Breast epithelium (tissue), 4 donors: ENCODE measurements at regions not wholly inside any gene's neighbourhood (a gene's known extent, or its start where the extent isn't known, plus 50 kb on each side); places are given as distances from the start of the nearest gene placed in this dataset.

Experiments used
- DNase-seq, 2 donors: peaks; one replicate each; pipeline ENCODE4 v3.0.0-alpha.2; 2019; ENCODE audit warnings: low spot score in 2 of 2
- H3K27ac ChIP-seq, 2 donors: fragments of 200-600 bp; sonication (generic) in 1 of 2; one replicate each; pipeline ENCODE4 v1.5.1; 2016 to 2019; ENCODE audit warnings: mild to moderate bottlenecking in 1 of 2
- H3K27me3 ChIP-seq, 2 donors: fragments of 200-600 bp; sonication (generic) in 1 of 2; one replicate each; pipeline versions ENCODE4 v1.5.1 to v1.6.0; 2017 to 2019; ENCODE audit warnings: control low read depth in 1 of 2, mild to moderate bottlenecking in 1 of 2
- H3K36me3 ChIP-seq: fragments of 200-600 bp; one replicate; pipeline ENCODE4 v1.5.1; 2019
- H3K4me1 ChIP-seq, 2 donors: fragments of 200-600 bp; sonication (generic); one replicate each; pipeline ENCODE4 v1.5.1; 2016 to 2019; ENCODE audit warnings: control low read depth in 1 of 2
- H3K4me3 ChIP-seq, 3 donors: fragments of 200-600 bp; sonication (generic); 1 replicate in 2 of 3; 2 replicates in 1 of 3; pipeline ENCODE4 v1.5.1; 2016 to 2019; ENCODE audit warnings: mild to moderate bottlenecking in 3 of 3, moderate library complexity in 2 of 3
- H3K9me3 ChIP-seq, 2 donors: fragments of 200-600 bp; sonication (generic) in 1 of 2; one replicate each; pipeline ENCODE4 v1.5.1; 2016 to 2019; ENCODE audit warnings: control low read depth in 1 of 2
- POLR2A ChIP-seq: fragments of 450-650 bp; IDR thresholded peaks from one replicate; pipeline ENCODE4 v1.6.1; 2016; ENCODE audit warnings: antibody characterized with exemption, mild to moderate bottlenecking, moderate library complexity
- POLR2AphosphoS5 ChIP-seq, 3 donors: sonication (generic); formaldehyde crosslinking; IDR thresholded peaks; one replicate each; pipeline ENCODE4 v1.6.1; 2017; ENCODE audit warnings: antibody characterized with exemption in 3 of 3
- intact Hi-C: fragments of 100-400 bp; cut with DNase I; formaldehyde crosslinking; loops from one replicate; pipeline ENCODE4 v1.15.1; 2023; ENCODE audit warnings: low total_unique reads
- TF ChIP-seq, protein P1 (sequence below), 3 donors: fragments of 450-650 bp; IDR thresholded peaks; one replicate each; pipeline ENCODE4 v1.5.1; 2016 to 2017; ENCODE audit warnings: antibody characterized with exemption in 3 of 3, mild to moderate bottlenecking in 3 of 3, moderate library complexity in 3 of 3

DNA sequence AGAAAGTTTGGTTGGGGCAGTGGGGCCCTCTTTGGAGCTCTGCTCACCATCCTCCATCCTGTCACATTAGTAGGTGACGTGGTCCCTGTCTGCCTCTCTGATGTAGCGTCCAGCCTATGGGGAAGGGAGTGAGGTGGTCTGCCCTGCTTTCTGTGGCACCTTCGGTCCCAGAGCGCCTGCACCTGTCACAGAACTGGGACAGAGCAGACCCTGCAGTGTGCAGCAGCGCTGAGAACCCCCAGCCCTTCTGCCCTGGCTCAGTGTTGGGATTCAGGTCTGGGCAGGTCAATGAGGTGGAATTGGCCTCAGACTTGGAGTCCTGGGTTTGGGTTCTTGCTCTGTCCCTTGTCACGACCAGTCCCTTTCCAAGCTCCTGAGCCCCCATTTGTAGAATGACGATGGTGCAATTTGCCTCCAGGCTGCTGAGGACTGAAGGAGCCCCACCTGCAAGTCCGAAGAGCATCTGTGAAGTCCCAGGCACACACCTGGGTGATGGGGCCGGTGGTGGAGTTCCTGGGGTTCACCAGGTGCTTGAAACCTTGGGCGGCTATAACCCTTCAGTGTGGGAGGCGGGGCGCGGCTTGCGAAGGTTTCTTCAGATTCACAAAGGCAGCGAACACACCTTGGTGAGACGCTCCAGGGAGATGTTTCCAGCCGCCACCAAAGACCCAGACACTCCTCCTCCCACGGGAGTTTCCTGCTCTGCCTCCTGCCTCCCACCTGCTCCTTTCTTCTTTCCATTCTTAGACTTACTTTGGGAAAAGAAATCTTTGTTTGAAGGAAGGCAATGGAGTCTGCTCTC lies 265.4 kb upstream of the HDAC4 start:
- intact Hi-C loops: no loop called here
- no peak overlapping the region for H3K4me3 ChIP-seq
- H3K27ac ChIP-seq: no peak overlapping the region
- H3K4me1 ChIP-seq: no peaks in the 10 kb centered on the region
- DNase-seq: no peak
- no peaks in the 10 kb centered on the region for H3K9me3 ChIP-seq
- TF ChIP-seq, protein P1, sequence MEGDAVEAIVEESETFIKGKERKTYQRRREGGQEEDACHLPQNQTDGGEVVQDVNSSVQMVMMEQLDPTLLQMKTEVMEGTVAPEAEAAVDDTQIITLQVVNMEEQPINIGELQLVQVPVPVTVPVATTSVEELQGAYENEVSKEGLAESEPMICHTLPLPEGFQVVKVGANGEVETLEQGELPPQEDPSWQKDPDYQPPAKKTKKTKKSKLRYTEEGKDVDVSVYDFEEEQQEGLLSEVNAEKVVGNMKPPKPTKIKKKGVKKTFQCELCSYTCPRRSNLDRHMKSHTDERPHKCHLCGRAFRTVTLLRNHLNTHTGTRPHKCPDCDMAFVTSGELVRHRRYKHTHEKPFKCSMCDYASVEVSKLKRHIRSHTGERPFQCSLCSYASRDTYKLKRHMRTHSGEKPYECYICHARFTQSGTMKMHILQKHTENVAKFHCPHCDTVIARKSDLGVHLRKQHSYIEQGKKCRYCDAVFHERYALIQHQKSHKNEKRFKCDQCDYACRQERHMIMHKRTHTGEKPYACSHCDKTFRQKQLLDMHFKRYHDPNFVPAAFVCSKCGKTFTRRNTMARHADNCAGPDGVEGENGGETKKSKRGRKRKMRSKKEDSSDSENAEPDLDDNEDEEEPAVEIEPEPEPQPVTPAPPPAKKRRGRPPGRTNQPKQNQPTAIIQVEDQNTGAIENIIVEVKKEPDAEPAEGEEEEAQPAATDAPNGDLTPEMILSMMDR (IDR thresholded peaks at IDR 0.05): no peak
- TF ChIP-seq POLR2A (no peak), POLR2AphosphoS5 (IDR thresholded peaks at IDR 0.05) (no peak)
- no peaks in the 10 kb centered on the region for H3K36me3 ChIP-seq
- peaks cover 0 to 32% of the 10 kb centered on the region in 2 donors for H3K27me3 ChIP-seq

DNA sequence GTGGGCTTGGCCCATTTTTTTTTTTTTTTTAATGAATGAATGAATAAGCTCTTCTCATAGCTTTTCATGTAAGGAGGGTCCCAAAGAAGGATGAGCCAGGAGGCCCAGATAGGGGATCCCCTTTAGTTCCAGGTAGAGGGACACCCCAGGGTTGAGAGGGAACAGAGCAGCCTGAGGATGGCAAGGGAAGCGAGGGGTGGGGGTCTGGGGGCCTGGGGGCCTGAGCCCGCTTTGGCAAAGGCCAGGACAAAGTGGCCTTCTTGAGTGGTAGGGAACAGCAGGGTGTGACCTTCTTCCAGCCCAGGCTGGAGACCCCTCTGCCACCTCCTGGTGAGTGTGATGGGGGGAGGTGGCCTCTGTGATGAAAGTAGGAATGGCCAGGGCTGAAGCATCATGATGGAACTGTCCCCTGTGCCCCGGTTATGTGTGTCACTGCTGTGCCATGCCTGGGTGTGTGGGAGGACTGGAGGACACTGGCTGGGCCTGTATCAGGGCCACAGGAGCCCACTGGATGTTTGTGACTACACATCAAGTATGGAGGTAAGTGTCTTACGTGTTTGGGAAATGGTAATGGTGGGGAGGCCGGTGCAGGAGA lies 263.5 kb upstream of the HDAC4 start:
- TF ChIP-seq POLR2AphosphoS5 (IDR thresholded peaks at IDR 0.05): no peak
- TF ChIP-seq, protein P1 (IDR thresholded peaks at IDR 0.05): no peak
- no peak for TF ChIP-seq POLR2A
- no peak for DNase-seq
- H3K36me3 ChIP-seq: no peaks in the 10 kb centered on the region
- no peak overlapping the region for H3K27ac ChIP-seq
- H3K9me3 ChIP-seq: no peaks in the 10 kb centered on the region
- H3K4me3 ChIP-seq: no peak overlapping the region
- H3K27me3 ChIP-seq: peaks cover 0 to 43% of the 10 kb centered on the region in 2 donors
- no peaks in the 10 kb centered on the region for H3K4me1 ChIP-seq
- intact Hi-C loops: no loop called here

DNA sequence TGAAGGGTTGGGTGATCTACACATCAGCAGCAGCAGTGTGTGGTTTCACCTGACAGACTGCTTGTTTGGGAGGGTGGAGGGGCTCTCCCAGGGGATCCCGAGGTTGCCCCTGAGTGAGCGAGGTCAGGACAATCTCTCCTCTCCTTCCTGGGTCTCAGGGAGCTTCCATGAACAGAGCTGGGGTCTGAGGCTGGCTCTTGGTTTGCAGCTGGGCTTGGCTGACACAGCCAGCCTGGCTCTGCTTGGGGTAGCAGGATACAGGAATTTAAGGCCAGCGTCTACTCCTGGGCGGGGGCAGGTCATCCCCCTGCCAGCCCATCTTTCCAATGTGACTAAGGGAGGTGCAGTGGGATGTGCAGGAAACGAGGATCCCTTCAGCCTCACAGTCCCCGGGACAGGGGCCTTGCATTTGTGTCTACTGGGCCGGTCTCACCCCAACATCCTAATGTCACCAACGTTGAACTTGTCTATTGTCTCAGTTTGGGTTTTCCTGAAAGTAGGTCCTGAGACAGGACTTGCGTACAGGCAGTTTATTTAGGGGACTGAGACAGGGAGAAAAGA lies 262.6 kb upstream of the HDAC4 start:
- no peak overlapping the region for H3K4me3 ChIP-seq

DNA sequence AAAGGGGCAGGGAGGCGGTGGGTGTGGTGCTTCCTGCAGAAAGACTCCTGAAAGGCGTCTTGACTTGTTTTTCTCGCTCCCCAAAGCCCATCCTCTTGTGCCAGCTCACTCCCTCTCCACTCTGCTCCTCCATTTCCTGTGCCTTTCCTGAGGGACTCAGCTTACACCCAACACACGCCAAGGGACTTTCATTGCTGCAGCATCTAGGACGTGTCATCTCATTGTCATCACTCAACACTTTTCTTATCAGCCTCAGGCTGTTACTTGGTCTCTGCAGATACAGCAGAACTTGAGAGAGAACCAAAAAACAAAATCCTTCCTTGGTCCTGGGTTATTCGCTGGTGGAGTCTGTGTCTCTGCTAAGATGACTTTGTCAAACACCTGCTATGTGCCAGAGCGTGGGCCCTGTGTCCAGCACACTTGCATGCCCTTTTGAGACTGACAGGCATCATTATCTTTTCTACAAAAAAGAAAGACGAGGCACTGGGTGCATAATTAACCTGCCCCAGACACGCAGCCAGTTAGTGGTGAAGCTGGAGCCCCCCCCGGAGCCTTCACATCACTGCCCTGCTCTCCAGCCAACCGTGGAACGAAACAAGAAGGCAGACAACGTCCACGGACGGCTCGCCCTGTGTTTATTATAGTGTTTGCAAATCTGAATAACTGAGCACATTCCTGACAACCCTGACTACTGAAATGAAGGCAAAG lies 261.7 kb upstream of the HDAC4 start:
- H3K27me3 ChIP-seq: peaks cover 0 to 43% of the 10 kb centered on the region in 2 donors
- H3K9me3 ChIP-seq: no peaks in the 10 kb centered on the region
- no peak overlapping the region for H3K27ac ChIP-seq
- no peaks in the 10 kb centered on the region for H3K36me3 ChIP-seq
- DNase-seq: no peak
- H3K4me3 ChIP-seq: no peak overlapping the region
- no peaks in the 10 kb centered on the region for H3K4me1 ChIP-seq
- TF ChIP-seq, protein P1 (IDR thresholded peaks at IDR 0.05): no peak
- TF ChIP-seq POLR2AphosphoS5 (IDR thresholded peaks at IDR 0.05) (no peak), POLR2A (no peak)
- intact Hi-C loops: no loop called here

More for the DNA sequence above, 262.6 kb upstream of the HDAC4 start:
- Histone ChIP-seq H3K4me1 (no peaks in the 10 kb centered on the region), H3K36me3 (no peaks in the 10 kb centered on the region), H3K27ac (no peak overlapping the region), H3K27me3 (peaks cover 0 to 43% of the 10 kb centered on the region in 2 donors), H3K9me3 (no peaks in the 10 kb centered on the region)
- DNase-seq: no peak
- intact Hi-C loops: no loop called here
- TF ChIP-seq POLR2A: no peak
- TF ChIP-seq, protein P1 (IDR thresholded peaks at IDR 0.05): no peak
- no peak for TF ChIP-seq POLR2AphosphoS5 (IDR thresholded peaks at IDR 0.05)
